GM23338 (cell line): ENCODE measurements at regions not wholly inside any gene's neighbourhood (a gene's known extent, or its start where the extent isn't known, plus 50 kb on each side); places are given as distances from the start of the nearest gene placed in this dataset.

Experiments
- EZH2 ChIP-seq: fragments of 200-600 bp; sonication (generic); IDR thresholded peaks from one replicate; pipeline ENCODE4 v1.8.0; 2017; ENCODE audit warnings: antibody characterized with exemption, mild to moderate bottlenecking, low read depth; ENCODE audit not compliant: unreplicated experiment
- JUNB ChIP-seq: IDR thresholded peaks from one replicate; pipeline ENCODE4 v1.6.1; 2016; ENCODE audit warnings: antibody characterized with exemption; ENCODE audit not compliant: unreplicated experiment
- NANOG ChIP-seq: IDR thresholded peaks from 2 replicates; pipeline ENCODE4 v1.6.1; 2016; ENCODE audit warnings: antibody characterized with exemption, borderline replicate concordance
- TF ChIP-seq, protein P1 (sequence below), 2 experiments: fragments of 200-600 bp in 1 of 2; sonication (generic) in 1 of 2; conservative IDR thresholded peaks; 2 replicates each; pipeline versions ENCODE4 v1.5.1 to v1.6.1; 2016 to 2017; ENCODE audit warnings: antibody characterized with exemption in 2 of 2, low read depth in 2 of 2, mild to moderate bottlenecking in 2 of 2, moderate library complexity in 1 of 2
- TF ChIP-seq, protein P2 (sequence below): IDR thresholded peaks from one replicate; pipeline ENCODE4 v1.6.1; 2018; ENCODE audit warnings: antibody characterized with exemption; ENCODE audit not compliant: unreplicated experiment

DNA sequence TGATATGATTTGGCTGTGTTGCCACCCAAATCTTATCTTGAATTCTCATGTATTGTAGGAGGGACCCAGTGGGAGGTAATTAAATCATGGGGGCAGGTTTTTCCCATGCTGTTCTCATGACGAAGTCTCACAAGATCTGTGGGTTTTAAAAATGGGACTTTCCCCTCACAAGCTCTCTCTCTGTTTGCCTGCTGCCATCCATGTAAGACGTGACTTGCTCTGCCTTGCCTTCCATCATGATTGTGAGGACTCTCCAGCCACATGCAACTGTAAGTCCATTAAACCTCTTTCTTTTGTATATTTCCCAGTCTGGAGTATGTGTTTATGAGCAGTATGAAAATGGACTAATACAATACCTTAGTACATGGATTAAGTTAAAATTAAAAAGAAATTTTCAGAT, 1094.7 kb upstream of the SLC39A10 start:
- TF ChIP-seq NANOG (no peak), JUNB (no peak), EZH2 (no peak)
- TF ChIP-seq, protein P1, sequence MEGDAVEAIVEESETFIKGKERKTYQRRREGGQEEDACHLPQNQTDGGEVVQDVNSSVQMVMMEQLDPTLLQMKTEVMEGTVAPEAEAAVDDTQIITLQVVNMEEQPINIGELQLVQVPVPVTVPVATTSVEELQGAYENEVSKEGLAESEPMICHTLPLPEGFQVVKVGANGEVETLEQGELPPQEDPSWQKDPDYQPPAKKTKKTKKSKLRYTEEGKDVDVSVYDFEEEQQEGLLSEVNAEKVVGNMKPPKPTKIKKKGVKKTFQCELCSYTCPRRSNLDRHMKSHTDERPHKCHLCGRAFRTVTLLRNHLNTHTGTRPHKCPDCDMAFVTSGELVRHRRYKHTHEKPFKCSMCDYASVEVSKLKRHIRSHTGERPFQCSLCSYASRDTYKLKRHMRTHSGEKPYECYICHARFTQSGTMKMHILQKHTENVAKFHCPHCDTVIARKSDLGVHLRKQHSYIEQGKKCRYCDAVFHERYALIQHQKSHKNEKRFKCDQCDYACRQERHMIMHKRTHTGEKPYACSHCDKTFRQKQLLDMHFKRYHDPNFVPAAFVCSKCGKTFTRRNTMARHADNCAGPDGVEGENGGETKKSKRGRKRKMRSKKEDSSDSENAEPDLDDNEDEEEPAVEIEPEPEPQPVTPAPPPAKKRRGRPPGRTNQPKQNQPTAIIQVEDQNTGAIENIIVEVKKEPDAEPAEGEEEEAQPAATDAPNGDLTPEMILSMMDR (conservative IDR thresholded peaks at IDR 0.05; ENCODE audit: low read depth in 2 of 2), result no peak
- TF ChIP-seq, protein P2, sequence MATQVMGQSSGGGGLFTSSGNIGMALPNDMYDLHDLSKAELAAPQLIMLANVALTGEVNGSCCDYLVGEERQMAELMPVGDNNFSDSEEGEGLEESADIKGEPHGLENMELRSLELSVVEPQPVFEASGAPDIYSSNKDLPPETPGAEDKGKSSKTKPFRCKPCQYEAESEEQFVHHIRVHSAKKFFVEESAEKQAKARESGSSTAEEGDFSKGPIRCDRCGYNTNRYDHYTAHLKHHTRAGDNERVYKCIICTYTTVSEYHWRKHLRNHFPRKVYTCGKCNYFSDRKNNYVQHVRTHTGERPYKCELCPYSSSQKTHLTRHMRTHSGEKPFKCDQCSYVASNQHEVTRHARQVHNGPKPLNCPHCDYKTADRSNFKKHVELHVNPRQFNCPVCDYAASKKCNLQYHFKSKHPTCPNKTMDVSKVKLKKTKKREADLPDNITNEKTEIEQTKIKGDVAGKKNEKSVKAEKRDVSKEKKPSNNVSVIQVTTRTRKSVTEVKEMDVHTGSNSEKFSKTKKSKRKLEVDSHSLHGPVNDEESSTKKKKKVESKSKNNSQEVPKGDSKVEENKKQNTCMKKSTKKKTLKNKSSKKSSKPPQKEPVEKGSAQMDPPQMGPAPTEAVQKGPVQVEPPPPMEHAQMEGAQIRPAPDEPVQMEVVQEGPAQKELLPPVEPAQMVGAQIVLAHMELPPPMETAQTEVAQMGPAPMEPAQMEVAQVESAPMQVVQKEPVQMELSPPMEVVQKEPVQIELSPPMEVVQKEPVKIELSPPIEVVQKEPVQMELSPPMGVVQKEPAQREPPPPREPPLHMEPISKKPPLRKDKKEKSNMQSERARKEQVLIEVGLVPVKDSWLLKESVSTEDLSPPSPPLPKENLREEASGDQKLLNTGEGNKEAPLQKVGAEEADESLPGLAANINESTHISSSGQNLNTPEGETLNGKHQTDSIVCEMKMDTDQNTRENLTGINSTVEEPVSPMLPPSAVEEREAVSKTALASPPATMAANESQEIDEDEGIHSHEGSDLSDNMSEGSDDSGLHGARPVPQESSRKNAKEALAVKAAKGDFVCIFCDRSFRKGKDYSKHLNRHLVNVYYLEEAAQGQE, result no peak
